Immature natural killer cell (primary cell): ENCODE measurements at regions not wholly inside any gene's neighbourhood (a gene's known extent, or its start where the extent isn't known, plus 50 kb on each side); places are given as distances from the start of the nearest gene placed in this dataset.

Experiments
- DNase-seq, 3 donors: peaks; one replicate each; pipeline ENCODE4 v3.0.0; 2022; ENCODE audit warnings: mixed read lengths in 1 of 3
- H3K27ac Mint-ChIP-seq, 6 donors: one replicate each; pipeline ENCODE4 v1.8.0; 2020; ENCODE audit warnings: mixed read lengths in 6 of 6, mild to moderate bottlenecking in 5 of 6, inconsistent platforms in 4 of 6, moderate library complexity in 3 of 6
- H3K27me3 Mint-ChIP-seq, 3 donors: one replicate each; pipeline ENCODE4 v1.8.0; 2020 to 2021; ENCODE audit warnings: low read depth in 3 of 3, mild to moderate bottlenecking in 3 of 3, mixed read lengths in 3 of 3, moderate library complexity in 3 of 3, inconsistent platforms in 1 of 3
- H3K36me3 Mint-ChIP-seq, 3 donors: one replicate each; pipeline ENCODE4 v1.8.0; 2020; ENCODE audit warnings: mixed read lengths in 3 of 3, inconsistent platforms in 2 of 3, mild to moderate bottlenecking in 2 of 3
- H3K4me1 Mint-ChIP-seq, 2 donors: one replicate each; pipeline ENCODE4 v1.8.0; 2020; ENCODE audit warnings: inconsistent platforms in 2 of 2, mild to moderate bottlenecking in 2 of 2, mixed read lengths in 2 of 2, moderate library complexity in 1 of 2
- H3K4me3 Mint-ChIP-seq, 5 donors: one replicate each; pipeline ENCODE4 v1.8.0; 2020; ENCODE audit warnings: mild to moderate bottlenecking in 5 of 5, mixed read lengths in 5 of 5, inconsistent platforms in 3 of 5, moderate library complexity in 3 of 5
- H3K9me3 Mint-ChIP-seq, 6 donors: one replicate each; pipeline ENCODE4 v1.8.0; 2020; ENCODE audit warnings: mild to moderate bottlenecking in 6 of 6, mixed read lengths in 6 of 6, inconsistent platforms in 4 of 6, moderate library complexity in 3 of 6

GRCh38 chrX:9133426-9133825 lies 99.5 kb upstream of the FAM9B start:
- Mint-ChIP-seq H3K9me3 (peaks cover 0 to 4% (median under 1%) of the 10 kb centered on the region in 6 donors), H3K4me1 (no peaks in the 10 kb centered on the region), H3K4me3 (no peak overlapping the region), H3K27me3 (peaks cover 0 to 3% (median 0%) of the 10 kb centered on the region in 3 donors), H3K36me3 (no peaks in the 10 kb centered on the region), H3K27ac (no peak overlapping the region)
- no peak for DNase-seq

GRCh38 chrX:9134366-9134765 lies 100.4 kb upstream of the FAM9B start:
- Mint-ChIP-seq H3K9me3 (peaks cover 0 to 4% (median under 1%) of the 10 kb centered on the region in 6 donors), H3K4me3 (no peak overlapping the region), H3K27me3 (peaks cover 0 to 3% (median 0%) of the 10 kb centered on the region in 3 donors), H3K4me1 (no peaks in the 10 kb centered on the region), H3K27ac (no peak overlapping the region), H3K36me3 (no peaks in the 10 kb centered on the region)
- no peak for DNase-seq

GRCh38 chrX:9135901-9136510 lies 102.1 kb upstream of the FAM9B start:
- no peak overlapping the region for H3K4me3 Mint-ChIP-seq
- H3K27ac Mint-ChIP-seq, result no peak overlapping the region
- H3K4me1 Mint-ChIP-seq, result no peaks in the 10 kb centered on the region
- no peak for DNase-seq
- H3K36me3 Mint-ChIP-seq, result no peaks in the 10 kb centered on the region
- peaks cover 0 to 4% (median 0%) of the 10 kb centered on the region in 6 donors for H3K9me3 Mint-ChIP-seq
- peaks cover 0 to 3% (median 0%) of the 10 kb centered on the region in 3 donors for H3K27me3 Mint-ChIP-seq

GRCh38 chrX:9137152-9137551 lies 103.2 kb upstream of the FAM9B start:
- Mint-ChIP-seq H3K9me3 (peaks cover 0 to 4% (median 0%) of the 10 kb centered on the region in 6 donors), H3K27ac (no peak overlapping the region), H3K4me3 (no peak overlapping the region), H3K36me3 (no peaks in the 10 kb centered on the region), H3K4me1 (no peaks in the 10 kb centered on the region), H3K27me3 (peaks cover 0 to 3% (median 0%) of the 10 kb centered on the region in 3 donors)
- no peak for DNase-seq

- no peak for DNase-seq
- no peaks in the 10 kb centered on the region for H3K9me3 Mint-ChIP-seq
- no peaks in the 10 kb centered on the region for H3K4me1 Mint-ChIP-seq
- H3K27ac Mint-ChIP-seq, result no peak overlapping the region
- peaks cover 0 to 4% (median 3%) of the 10 kb centered on the region in 3 donors for H3K27me3 Mint-ChIP-seq
- no peaks in the 10 kb centered on the region for H3K36me3 Mint-ChIP-seq
- H3K4me3 Mint-ChIP-seq, result no peak overlapping the region
These were observed 107.6 kb upstream of the FAM9B start for GRCh38 chrX:9141496-9141895.

- no peak for DNase-seq
- H3K27me3 Mint-ChIP-seq, result peaks cover 0 to 12% (median 4%) of the 10 kb centered on the region in 3 donors
- no peaks in the 10 kb centered on the region for H3K4me1 Mint-ChIP-seq
- H3K4me3 Mint-ChIP-seq, result no peak overlapping the region
- no peaks in the 10 kb centered on the region for H3K36me3 Mint-ChIP-seq
- no peak overlapping the region for H3K27ac Mint-ChIP-seq
- H3K9me3 Mint-ChIP-seq, result no peaks in the 10 kb centered on the region
These were observed 110.8 kb upstream of the FAM9B start for GRCh38 chrX:9144701-9145241.

- peaks cover 0 to under 1% (median 0%) of the 10 kb centered on the region in 3 donors for H3K36me3 Mint-ChIP-seq
- no peak overlapping the region for H3K27ac Mint-ChIP-seq
- H3K4me3 Mint-ChIP-seq, result no peak overlapping the region
- peaks cover 0 to 12% (median 4%) of the 10 kb centered on the region in 3 donors for H3K27me3 Mint-ChIP-seq
- peaks cover 0 to 2% (median 0%) of the 10 kb centered on the region in 6 donors for H3K9me3 Mint-ChIP-seq
- no peaks in the 10 kb centered on the region for H3K4me1 Mint-ChIP-seq
- DNase-seq, result no peak
These were observed 112.7 kb upstream of the FAM9B start for GRCh38 chrX:9146657-9147056.

- Mint-ChIP-seq H3K27ac (no peak overlapping the region), H3K4me3 (no peak overlapping the region), H3K9me3 (peaks cover 0 to 4% (median 0%) of the 10 kb centered on the region in 6 donors), H3K4me1 (no peaks in the 10 kb centered on the region), H3K36me3 (peaks cover 0 to 4% (median 0%) of the 10 kb centered on the region in 3 donors), H3K27me3 (peaks cover 0 to 12% (median 4%) of the 10 kb centered on the region in 3 donors)
- no peak for DNase-seq
These were observed 113.2 kb upstream of the FAM9B start for GRCh38 chrX:9147086-9147485.

GRCh38 chrX:9147726-9148125 lies 113.8 kb upstream of the FAM9B start:
- H3K36me3 Mint-ChIP-seq, result peaks cover 0 to 4% (median 0%) of the 10 kb centered on the region in 3 donors
- DNase-seq, result no peak
- no peak overlapping the region for H3K4me3 Mint-ChIP-seq
- no peaks in the 10 kb centered on the region for H3K4me1 Mint-ChIP-seq
- no peak overlapping the region for H3K27ac Mint-ChIP-seq
- peaks cover 0 to 4% (median 0%) of the 10 kb centered on the region in 6 donors for H3K9me3 Mint-ChIP-seq
- H3K27me3 Mint-ChIP-seq, result peaks cover 0 to 12% (median 4%) of the 10 kb centered on the region in 3 donors

GRCh38 chrX:9148615-9149399 lies 114.9 kb upstream of the FAM9B start:
- Mint-ChIP-seq H3K36me3 (peaks cover 0 to 4% (median 0%) of the 10 kb centered on the region in 3 donors), H3K27ac (no peak overlapping the region), H3K27me3 (peaks cover 0 to 12% (median 3%) of the 10 kb centered on the region in 3 donors), H3K9me3 (peaks cover 0 to 4% (median 0%) of the 10 kb centered on the region in 6 donors), H3K4me3 (no peak overlapping the region), H3K4me1 (no peaks in the 10 kb centered on the region)
- DNase-seq, result no peak

- H3K27ac Mint-ChIP-seq, result no peak overlapping the region
- peaks cover 0 to 4% (median 0%) of the 10 kb centered on the region in 6 donors for H3K9me3 Mint-ChIP-seq
- no peak overlapping the region for H3K4me3 Mint-ChIP-seq
- H3K27me3 Mint-ChIP-seq, result peaks cover 0 to 11% (median 1%) of the 10 kb centered on the region in 3 donors
- peaks cover 0 to 4% (median 0%) of the 10 kb centered on the region in 3 donors for H3K36me3 Mint-ChIP-seq
- no peak for DNase-seq
- H3K4me1 Mint-ChIP-seq, result no peaks in the 10 kb centered on the region
These were observed 115.7 kb upstream of the FAM9B start for GRCh38 chrX:9149501-9150245.

GRCh38 chrX:9151772-9152307 lies 117.9 kb upstream of the FAM9B start:
- Mint-ChIP-seq H3K9me3 (peaks cover 0 to 4% (median 0%) of the 10 kb centered on the region in 6 donors), H3K36me3 (peaks cover 0 to 7% (median 0%) of the 10 kb centered on the region in 3 donors), H3K27ac (no peak overlapping the region), H3K4me3 (no peak overlapping the region), H3K27me3 (peaks cover 0 to 8% (median 1%) of the 10 kb centered on the region in 3 donors), H3K4me1 (no peaks in the 10 kb centered on the region)
- DNase-seq, result no peak

- Mint-ChIP-seq H3K27ac (no peak overlapping the region), H3K4me1 (no peaks in the 10 kb centered on the region), H3K4me3 (no peak overlapping the region), H3K27me3 (peaks cover 0 to 8% (median 1%) of the 10 kb centered on the region in 3 donors), H3K9me3 (peaks cover 0 to 4% (median 0%) of the 10 kb centered on the region in 6 donors), H3K36me3 (peaks cover 0 to 7% (median 0%) of the 10 kb centered on the region in 3 donors)
- DNase-seq, result no peak
These were observed 119.4 kb upstream of the FAM9B start for GRCh38 chrX:9153300-9153699.
